ENCODE measurements at regions not wholly inside any gene's neighbourhood (a gene's known extent, or its start where the extent isn't known, plus 50 kb on each side); places are given as distances from the start of the nearest gene placed in this dataset.

DNA sequence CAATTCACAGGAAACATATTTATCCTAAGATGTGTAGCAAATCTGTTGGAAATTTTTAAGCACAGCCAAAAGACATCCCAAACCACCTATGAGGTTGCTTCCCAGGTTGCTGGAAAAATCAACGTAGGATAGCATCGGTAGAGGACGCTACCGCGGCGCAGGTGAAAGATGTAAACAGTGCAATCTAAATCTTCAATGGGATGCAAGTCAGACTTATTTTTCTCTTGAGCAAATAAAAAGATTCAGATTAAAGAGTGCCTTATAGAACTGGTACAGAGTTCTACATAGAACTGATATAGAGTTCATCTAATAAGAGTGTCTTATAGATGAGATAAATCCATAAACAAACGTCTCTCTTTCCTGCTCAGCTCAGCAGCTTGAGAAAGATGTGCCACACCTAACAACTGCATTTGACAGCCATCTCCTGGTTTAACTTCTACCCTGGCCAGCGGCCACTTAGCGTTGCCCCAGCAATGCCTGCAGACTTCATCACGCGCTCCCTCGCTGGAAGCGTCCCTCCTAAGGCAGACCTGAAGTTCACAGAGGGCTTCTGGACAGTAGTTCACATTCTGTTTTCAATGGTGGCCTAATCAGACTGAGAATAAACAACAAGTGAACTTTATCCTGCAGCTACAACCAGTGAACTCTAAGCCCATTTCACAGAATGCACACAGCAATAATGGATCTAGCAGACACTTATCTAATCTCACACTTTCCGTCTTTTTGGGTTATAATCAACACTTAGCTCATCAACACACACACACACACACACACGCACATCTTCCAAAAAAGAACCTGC, 164.5 kb downstream of the TOMM20 start (continued):
- TF ChIP-seq RERE (CRISPR knock-in tag; IDR thresholded peaks at IDR 0.05; ENCODE audit: low read depth), result no peak
- TF ChIP-seq PRDM10 (CRISPR knock-in tag; IDR thresholded peaks at IDR 0.05; ENCODE audit: low read depth), result peak; percentile 48; the same call in 1 of the 2 replicates
- TF ChIP-seq HIVEP1 (CRISPR knock-in tag; IDR thresholded peaks at IDR 0.05), result no peak
- TF ChIP-seq SRY (CRISPR knock-in tag; IDR thresholded peaks at IDR 0.05), result peak; percentile 42
- no peak for TF ChIP-seq ZSCAN21 (CRISPR knock-in tag; IDR thresholded peaks at IDR 0.05; ENCODE audit: borderline replicate concordance)
- no peak for TF ChIP-seq FOXM1 (CRISPR knock-in tag; IDR thresholded peaks at IDR 0.05)
- peak; percentile 81; the same call in 1 of the 2 replicates for TF ChIP-seq ZNF510 (CRISPR knock-in tag; IDR thresholded peaks at IDR 0.05; ENCODE audit: low read depth)
- no peak for TF ChIP-seq KLF9 (CRISPR knock-in tag; IDR thresholded peaks at IDR 0.05; ENCODE audit: low read depth)
- no peak for TF ChIP-seq MYNN (CRISPR knock-in tag; IDR thresholded peaks at IDR 0.05; ENCODE audit: low read depth)
- TF ChIP-seq POLR2G (IDR thresholded peaks at IDR 0.05; ENCODE audit: low read depth, low read length), result peak; percentile 63; the same call in 1 of the 2 replicates
- TF ChIP-seq RBM22 (optimal IDR thresholded peaks at IDR 0.05; ENCODE audit: low read length), result peak; percentile 84
- peak; percentile 55; the same call in 1 of the 2 replicates for TF ChIP-seq AHDC1 (CRISPR knock-in tag; IDR thresholded peaks at IDR 0.05; ENCODE audit: borderline replicate concordance)
- peak; percentile 94 for TF ChIP-seq SSRP1 (CRISPR knock-in tag; IDR thresholded peaks at IDR 0.05)
- no peak; the same call in 1 of the 2 replicates for TF ChIP-seq KDM5A (IDR thresholded peaks at IDR 0.05; ENCODE audit: borderline replicate concordance, low read length)
